Erythroblast (primary cell): ENCODE measurements at regions not wholly inside any gene's neighbourhood (a gene's known extent, or its start where the extent isn't known, plus 50 kb on each side); places are given as distances from the start of the nearest gene placed in this dataset.

Source experiments
- GATA1 ChIP-seq: IDR thresholded peaks from 2 replicates; pipeline ENCODE4 v1.6.1; 2011; ENCODE audit warnings: low read depth, mild to moderate bottlenecking, control low read depth, low read length, moderate library complexity
- POLR2A ChIP-seq: IDR thresholded peaks from 2 replicates; pipeline ENCODE4 v1.6.1; 2011; ENCODE audit warnings: mild to moderate bottlenecking, low read length

DNA sequence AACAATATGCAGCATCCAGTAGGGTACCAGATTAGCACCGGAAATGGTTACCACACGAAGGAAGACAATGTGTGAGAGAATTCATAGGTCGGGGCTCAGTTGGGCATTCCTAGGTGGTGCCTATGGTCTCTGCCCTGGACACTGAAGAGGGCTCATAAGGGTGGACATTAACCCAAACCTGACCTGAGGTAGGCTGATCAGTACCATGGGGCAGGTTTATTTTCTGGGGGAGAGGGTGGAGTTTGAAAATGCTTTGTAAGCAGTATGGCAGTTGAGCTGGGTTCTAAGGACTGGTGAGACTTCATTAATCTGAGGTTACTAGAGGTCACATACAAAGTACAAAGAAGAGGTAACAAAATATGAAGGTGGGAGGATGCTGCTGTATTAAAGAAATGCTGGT lies 68.4 kb downstream of the RPL22L1 start:
- TF ChIP-seq POLR2A (no peak), GATA1 (no peak)
